ENCODE measurements at regions not wholly inside any gene's neighbourhood (a gene's known extent, or its start where the extent isn't known, plus 50 kb on each side); places are given as distances from the start of the nearest gene placed in this dataset.

- peak; percentile 93 to 96 (median 93) for TF ChIP-seq CTCF (IDR thresholded peaks at IDR 0.05)
- TF ChIP-seq POLR2A (IDR thresholded peaks at IDR 0.05) = no peak
- TF ChIP-seq EP300 (IDR thresholded peaks at IDR 0.05; ENCODE audit: low read depth) = no peak
- no peak for TF ChIP-seq POLR2AphosphoS5 (IDR thresholded peaks at IDR 0.05)
Observed at GRCh38 chr16:52191531-52192134, 355.3 kb downstream of the TOX3 start.

Data from transverse colon (tissue), 4 donors.